ENCODE measurements at regions not wholly inside any gene's neighbourhood (a gene's known extent, or its start where the extent isn't known, plus 50 kb on each side); places are given as distances from the start of the nearest gene placed in this dataset.

GRCh38 chr2:101551336-101551888, 76.5 kb upstream of the RFX8 start:
- TF ChIP-seq CTCF (IDR thresholded peaks at IDR 0.05; ENCODE audit: low read depth, low read length): no peak

DNA sequence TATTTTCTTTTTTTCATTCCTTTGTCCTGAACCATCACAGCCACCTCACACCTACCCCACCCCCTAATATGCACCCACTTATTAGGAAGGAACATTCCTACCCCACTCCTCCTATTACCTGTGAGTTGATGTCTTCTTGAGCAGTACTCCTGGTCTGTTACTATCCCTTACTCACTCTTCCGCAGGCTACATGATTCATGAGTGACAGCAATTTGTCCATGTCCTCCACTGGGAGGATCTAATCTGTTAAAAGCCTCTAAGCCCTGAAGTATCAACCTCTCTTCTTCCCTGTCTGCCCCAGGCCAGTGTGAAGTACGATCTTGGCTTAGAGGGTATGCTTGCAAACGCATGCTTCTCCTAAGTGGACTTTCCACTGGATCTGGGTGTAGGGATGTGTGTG, 75.6 kb upstream of the RFX8 start:
- TF ChIP-seq CTCF (IDR thresholded peaks at IDR 0.05; ENCODE audit: low read depth, low read length): no peak
- H3K4me3 ChIP-seq (ENCODE audit: low read depth, low read length): no peak overlapping the region

More at GRCh38 chr2:101551336-101551888, 76.5 kb upstream of the RFX8 start:
- H3K4me3 ChIP-seq (ENCODE audit: low read depth, low read length): no peak overlapping the region

- H3K4me3 ChIP-seq (ENCODE audit: low read depth, low read length): no peak overlapping the region
- no peak for TF ChIP-seq CTCF (IDR thresholded peaks at IDR 0.05; ENCODE audit: low read depth, low read length)
Measured at GRCh38 chr2:101549371-101549770, 74.5 kb upstream of the RFX8 start.

GRCh38 chr2:101546376-101547058, 71.6 kb upstream of the RFX8 start:
- no peak for TF ChIP-seq CTCF (IDR thresholded peaks at IDR 0.05; ENCODE audit: low read depth, low read length)

GRCh38 chr2:101545950-101546349, 71.0 kb upstream of the RFX8 start:
- no peak for TF ChIP-seq CTCF (IDR thresholded peaks at IDR 0.05; ENCODE audit: low read depth, low read length)
- no peak overlapping the region for H3K4me3 ChIP-seq (ENCODE audit: low read depth, low read length)

More at GRCh38 chr2:101546376-101547058, 71.6 kb upstream of the RFX8 start:
- H3K4me3 ChIP-seq (ENCODE audit: low read depth, low read length): no peak overlapping the region

- no peak overlapping the region for H3K4me3 ChIP-seq (ENCODE audit: low read depth, low read length)
- TF ChIP-seq CTCF (IDR thresholded peaks at IDR 0.05; ENCODE audit: low read depth, low read length): no peak
Measured at GRCh38 chr2:101540518-101540917, 65.6 kb upstream of the RFX8 start.

DNA sequence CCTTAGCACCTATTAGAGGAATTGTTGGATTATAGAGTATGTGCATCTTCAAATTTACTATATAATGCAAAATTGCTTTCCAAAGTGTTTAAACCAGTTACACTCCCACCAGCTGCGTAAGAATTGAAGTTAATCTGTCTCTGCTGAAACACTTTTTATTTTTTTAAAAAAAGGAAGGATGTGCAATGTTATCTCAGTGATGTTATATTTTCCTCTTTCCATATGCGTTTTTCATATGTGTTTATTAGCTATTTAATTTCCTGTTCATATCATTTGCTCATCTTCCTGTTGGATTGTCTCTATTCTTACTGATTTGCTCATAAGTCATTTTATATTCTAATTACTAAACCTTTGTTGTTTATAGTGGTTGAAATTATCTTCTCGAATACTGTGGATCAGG, 63.2 kb upstream of the RFX8 start:
- H3K4me3 ChIP-seq (ENCODE audit: low read depth, low read length): no peak overlapping the region
- no peak for TF ChIP-seq CTCF (IDR thresholded peaks at IDR 0.05; ENCODE audit: low read depth, low read length)
